Ishikawa (cell line): ENCODE measurements at regions not wholly inside any gene's neighbourhood (a gene's known extent, or its start where the extent isn't known, plus 50 kb on each side); places are given as distances from the start of the nearest gene placed in this dataset.

ENCODE experiments used
- CEBPB ChIP-seq: IDR thresholded peaks from 2 replicates; pipeline ENCODE4 v1.6.1; 2012
- CREB1 ChIP-seq: IDR thresholded peaks from 2 replicates; pipeline ENCODE4 v1.6.1; 2012; ENCODE audit warnings: low read depth
- EGR1 ChIP-seq: IDR thresholded peaks from 2 replicates; pipeline ENCODE4 v1.6.1; 2012
- EP300 ChIP-seq: IDR thresholded peaks from 2 replicates; pipeline ENCODE4 v1.6.1; 2012; ENCODE audit warnings: borderline replicate concordance
- FOXM1 ChIP-seq: IDR thresholded peaks from 2 replicates; pipeline ENCODE4 v1.6.1; 2012; ENCODE audit warnings: low read depth, borderline replicate concordance
- MAX ChIP-seq: IDR thresholded peaks from 2 replicates; pipeline ENCODE4 v1.6.1; 2012
- NFIC ChIP-seq: IDR thresholded peaks from 2 replicates; pipeline ENCODE4 v1.6.1; 2012
- RAD21 ChIP-seq: IDR thresholded peaks from 2 replicates; pipeline ENCODE4 v1.6.1; 2012; ENCODE audit warnings: low read depth
- REST ChIP-seq: IDR thresholded peaks from 2 replicates; pipeline ENCODE4 v1.6.1; 2012; ENCODE audit warnings: low read depth, mild to moderate bottlenecking
- TAF1 ChIP-seq: IDR thresholded peaks from 2 replicates; pipeline ENCODE4 v1.6.1; 2012; ENCODE audit warnings: low read depth, mild to moderate bottlenecking
- TCF12 ChIP-seq: IDR thresholded peaks from 2 replicates; pipeline ENCODE4 v1.6.1; 2012; ENCODE audit warnings: low read depth
- TEAD4 ChIP-seq: IDR thresholded peaks from 2 replicates; pipeline ENCODE4 v1.6.1; 2012
- USF1 ChIP-seq: IDR thresholded peaks from 2 replicates; pipeline ENCODE4 v1.6.1; 2012
- YY1 ChIP-seq: IDR thresholded peaks from 2 replicates; pipeline ENCODE4 v1.6.1; 2012; ENCODE audit warnings: low read depth
- ZBTB7A ChIP-seq: IDR thresholded peaks from 2 replicates; pipeline ENCODE4 v1.6.1; 2012; ENCODE audit warnings: low read depth

- TF ChIP-seq TEAD4 (no peak), NFIC (no peak), TCF12 (no peak), CREB1 (no peak), EGR1 (no peak), FOXM1 (no peak), TAF1 (no peak), CEBPB (no peak), RAD21 (no peak), MAX (no peak), EP300 (no peak), ZBTB7A (no peak)
Measured at GRCh38 chr5:127133071-127133470, 59.8 kb upstream of the C5orf63 start.

- no peak for TF ChIP-seq EGR1
- TF ChIP-seq RAD21: no peak
- TF ChIP-seq CEBPB: no peak
- TF ChIP-seq MAX: no peak
- TF ChIP-seq TCF12: no peak
Measured at GRCh38 chr5:127136908-127137307, 63.6 kb upstream of the C5orf63 start.

GRCh38 chr5:127143722-127144121 lies 70.4 kb upstream of the C5orf63 start:
- TF ChIP-seq RAD21 (no peak), NFIC (no peak)

GRCh38 chr5:127153031-127153430 lies 79.7 kb upstream of the C5orf63 start:
- no peak for TF ChIP-seq FOXM1
- no peak for TF ChIP-seq TAF1
- no peak for TF ChIP-seq TCF12
- TF ChIP-seq TEAD4: no peak
- no peak for TF ChIP-seq MAX
- no peak for TF ChIP-seq USF1
- TF ChIP-seq EP300: no peak
- no peak for TF ChIP-seq YY1
- no peak for TF ChIP-seq EGR1

- TF ChIP-seq USF1: no peak
Measured at GRCh38 chr5:127153521-127153920, 80.2 kb upstream of the C5orf63 start.

- TF ChIP-seq NFIC (no peak), CREB1 (no peak), EGR1 (no peak), ZBTB7A (no peak), RAD21 (no peak), FOXM1 (no peak), TCF12 (no peak), TAF1 (no peak), EP300 (no peak), USF1 (no peak), YY1 (no peak), REST (no peak), CEBPB (no peak), TEAD4 (no peak), MAX (no peak)
Measured at GRCh38 chr5:127163750-127164149, 90.4 kb upstream of the C5orf63 start.

GRCh38 chr5:127170918-127171600 lies 97.8 kb upstream of the C5orf63 start:
- TF ChIP-seq TEAD4 (no peak), EP300 (no peak), CREB1 (no peak), ZBTB7A (no peak), CEBPB (no peak), USF1 (no peak), MAX (no peak), EGR1 (no peak), NFIC (no peak), TAF1 (no peak), REST (no peak), YY1 (no peak), FOXM1 (no peak)
